HG02884 (cell line): ENCODE measurements at regions not wholly inside any gene's neighbourhood (a gene's known extent, or its start where the extent isn't known, plus 50 kb on each side); places are given as distances from the start of the nearest gene placed in this dataset.
A peak's percentile ranks its signal among the peaks of the same experiment; 100 is the strongest.
"Not testable (repeated sequence)": the region's sequence is repeated elsewhere in the genome, so short reads cannot be mapped to it uniquely, and the experiment has no call there.

Source experiments
- ATAC-seq: cut with Tn5 transposase; IDR thresholded peaks from one replicate; pipeline ENCODE4 v1.9.1; 2021; ENCODE audit warnings: mild to moderate bottlenecking, moderate library complexity; ENCODE audit not compliant: unreplicated experiment

DNA sequence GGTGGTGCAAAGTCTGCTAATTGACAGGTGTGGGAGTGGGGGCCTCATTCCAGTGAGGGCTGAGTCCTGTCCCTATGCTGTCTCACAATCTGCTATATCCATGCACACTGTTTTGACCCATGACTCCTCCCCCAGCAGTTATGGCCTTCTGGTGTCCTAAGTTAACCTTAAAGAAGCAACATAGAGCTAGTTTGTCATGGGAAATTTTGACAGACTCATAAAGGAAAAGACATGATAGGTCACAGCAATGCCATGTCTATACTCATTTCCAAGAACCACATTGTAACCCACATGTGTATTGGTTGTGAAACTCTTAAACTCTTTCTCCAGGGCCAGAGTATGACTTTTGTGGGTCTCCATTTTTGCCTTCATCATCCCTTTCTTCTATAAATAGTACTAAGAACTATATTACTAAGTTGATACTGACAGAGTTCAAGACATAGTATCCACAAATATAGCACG lies 78.2 kb upstream of the SLC1A4 start:
- ATAC-seq: peak; percentile 28

DNA sequence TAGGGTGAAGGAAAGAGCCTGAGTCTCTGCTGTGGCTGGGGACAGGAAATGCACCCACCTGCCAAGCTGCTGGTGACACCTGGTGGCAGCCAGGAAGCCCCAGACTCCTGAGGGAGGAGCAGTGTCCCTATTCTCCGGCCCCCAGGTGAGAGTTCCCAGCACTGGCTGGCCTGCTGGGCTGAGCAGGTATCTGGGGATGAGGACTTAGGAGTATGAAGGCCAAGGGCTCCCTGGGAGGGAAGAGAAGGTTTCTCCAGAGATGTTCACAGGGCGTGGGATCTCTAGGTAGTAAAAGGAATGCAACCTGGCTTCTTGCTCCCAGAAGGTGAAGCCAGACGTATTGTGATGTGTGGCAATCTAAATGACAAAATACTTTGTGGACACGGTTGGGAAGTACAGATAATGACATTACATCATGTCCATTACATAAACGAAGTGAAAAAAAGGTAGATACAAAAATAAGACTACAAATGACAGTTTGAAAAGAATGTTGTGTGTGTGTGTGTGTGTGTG lies 75.8 kb upstream of the SLC1A4 start:
- ATAC-seq: no peak

DNA sequence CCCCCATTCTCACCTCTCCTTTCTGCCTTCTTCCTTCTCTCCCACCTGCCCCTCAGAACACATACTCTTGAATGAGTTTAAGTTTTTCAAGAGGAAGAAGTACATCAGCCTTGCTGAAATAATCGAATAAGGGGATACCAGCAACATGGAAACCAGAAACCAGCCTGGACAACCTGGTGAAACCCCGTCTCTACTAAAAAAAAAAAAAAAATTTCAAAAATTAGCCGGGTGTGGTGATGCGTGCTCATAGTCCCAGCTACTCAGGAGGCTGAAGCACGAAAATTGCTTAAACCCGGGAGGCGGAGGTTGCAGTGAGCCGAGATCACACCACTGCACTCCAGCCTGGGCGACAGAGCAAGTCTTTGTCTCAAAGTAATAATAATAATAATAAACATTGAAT lies 75.0 kb upstream of the SLC1A4 start:
- no peak for ATAC-seq

DNA sequence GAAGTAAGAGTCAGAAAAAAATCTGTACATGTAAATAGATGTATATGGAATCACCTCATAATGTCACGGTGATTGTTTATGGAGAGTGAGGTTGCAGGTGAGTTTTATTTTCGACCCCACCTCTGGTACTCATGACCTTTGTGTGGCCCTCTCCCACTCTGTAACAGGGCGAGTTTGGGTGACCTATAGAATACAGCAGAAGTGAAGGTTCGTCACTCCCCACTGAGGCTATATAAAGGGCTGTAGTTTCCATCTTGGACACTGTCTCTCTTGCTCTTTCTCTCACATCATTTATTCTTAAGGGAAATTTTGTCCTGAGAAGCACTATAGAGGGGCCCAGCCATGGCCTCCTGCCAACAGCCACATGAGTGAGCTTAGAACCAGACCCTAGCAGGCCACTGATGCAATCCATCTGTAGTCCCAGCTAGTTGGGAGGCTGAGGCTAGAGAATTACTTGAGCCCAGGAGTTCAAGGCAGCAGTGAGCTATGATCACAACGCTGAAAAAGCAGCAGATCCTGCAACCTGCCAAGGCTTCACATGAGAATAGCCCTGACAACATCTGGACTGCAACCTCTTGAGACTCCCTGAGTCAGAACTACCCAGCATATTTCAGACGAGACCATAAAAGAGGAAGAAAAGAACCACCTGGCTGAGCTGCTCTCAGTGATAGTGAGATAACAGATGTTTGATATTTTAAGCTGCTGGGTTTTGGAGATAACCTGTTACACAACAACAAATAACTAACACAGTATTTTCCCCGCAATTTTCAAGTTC lies 74.3 kb upstream of the SLC1A4 start:
- ATAC-seq: peak; percentile 56

GRCh38 chr2:64915510-64915900 lies 73.7 kb upstream of the SLC1A4 start:
- no peak for ATAC-seq

DNA sequence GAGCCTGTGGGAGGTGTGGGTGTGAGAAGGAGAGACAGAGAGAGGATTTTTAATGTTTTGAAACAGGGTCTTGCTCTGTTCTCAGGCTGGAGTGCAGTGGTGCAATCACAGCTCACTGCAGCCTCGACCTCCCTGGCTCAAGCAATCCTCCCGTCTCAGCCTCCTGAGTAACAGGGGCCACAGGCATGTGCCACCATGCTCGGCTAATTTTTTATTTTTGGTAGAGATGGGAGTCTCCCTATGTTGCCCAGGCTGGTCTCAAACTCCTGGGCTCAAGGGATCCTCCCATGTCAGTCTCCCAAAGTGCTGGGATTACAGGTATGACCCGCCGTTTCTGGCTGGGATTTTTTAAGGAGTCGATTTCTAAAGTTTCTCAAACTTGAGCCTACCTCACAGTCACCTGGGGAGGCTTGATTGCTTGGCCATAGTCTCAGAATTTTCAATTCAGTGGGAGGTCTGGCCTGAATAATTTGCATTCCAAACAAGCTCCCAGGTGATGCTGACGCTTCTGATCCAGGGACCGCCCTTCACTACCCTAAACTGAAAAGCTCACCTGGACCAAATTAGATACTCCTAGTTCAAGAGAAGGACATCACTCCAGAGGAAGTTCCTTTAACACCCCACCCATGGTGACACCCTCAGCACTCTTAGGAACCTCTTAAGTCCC lies 70.8 kb upstream of the SLC1A4 start:
- ATAC-seq: no peak

- no peak for ATAC-seq
Observed at GRCh38 chr2:64919261-64919660, 69.9 kb upstream of the SLC1A4 start.

DNA sequence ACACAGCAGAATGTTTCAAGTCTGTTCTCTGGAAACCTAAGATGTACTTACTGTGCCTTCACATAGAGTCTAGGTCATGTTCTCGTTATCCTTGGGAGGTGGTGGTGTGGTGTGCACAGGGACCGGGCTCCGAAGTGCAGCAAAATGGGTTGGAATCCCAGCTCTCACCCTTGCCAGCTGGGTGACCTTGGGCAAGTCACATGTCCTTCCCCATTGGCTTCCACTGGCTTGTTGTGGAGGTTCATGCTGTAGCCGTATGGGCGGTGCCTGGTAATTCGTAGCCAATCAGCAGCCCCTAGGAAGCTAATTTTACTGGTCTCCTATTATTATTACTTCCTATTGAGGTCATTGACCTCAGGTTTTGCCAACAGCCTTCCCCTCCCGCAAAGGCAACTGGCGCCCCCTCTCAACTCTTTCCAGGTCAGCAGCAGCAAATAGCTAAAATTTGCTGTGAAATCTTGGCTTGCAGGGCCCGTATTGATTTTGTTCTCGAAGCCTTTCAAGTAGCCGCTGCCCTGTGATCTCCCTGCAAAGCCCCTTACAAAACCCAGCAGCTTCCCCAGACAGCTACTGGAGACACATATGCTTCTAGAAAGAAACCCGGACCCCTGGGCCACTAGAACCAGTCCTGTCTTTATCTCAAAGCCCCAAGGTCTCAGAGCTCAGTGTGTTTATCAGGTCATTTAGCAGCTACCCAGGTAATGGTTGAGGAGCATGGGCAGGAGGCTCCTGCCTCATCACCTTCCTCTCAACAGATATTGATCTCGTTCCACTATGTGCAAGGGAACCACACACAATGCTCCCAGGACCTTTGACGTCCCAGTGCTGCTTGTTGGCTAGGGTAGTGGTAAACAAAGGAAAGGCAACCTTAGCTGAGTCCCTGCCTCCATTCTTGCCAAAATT lies 66.5 kb upstream of the SLC1A4 start:
- ATAC-seq: no peak

DNA sequence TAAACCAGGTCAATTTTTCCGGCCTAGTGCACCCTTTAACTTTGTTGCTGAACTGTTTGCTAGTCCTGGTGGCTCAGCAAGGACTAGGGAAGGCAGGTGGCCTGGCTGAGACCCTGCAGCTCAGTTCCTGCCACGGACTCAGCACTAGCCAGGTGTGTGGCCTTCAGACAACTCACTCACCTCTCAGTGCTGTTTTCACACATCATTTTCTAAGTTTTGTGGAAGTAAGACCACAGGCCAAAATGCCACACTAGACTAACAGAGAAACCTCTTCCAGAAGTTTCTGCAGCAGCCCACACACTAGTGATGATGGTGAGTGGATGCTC lies 65.9 kb upstream of the SLC1A4 start:
- no peak for ATAC-seq

- ATAC-seq: no peak
Observed at GRCh38 chr2:64924170-64924934, 64.8 kb upstream of the SLC1A4 start.

GRCh38 chr2:64925930-64926722 lies 63.1 kb upstream of the SLC1A4 start:
- not testable (repeated sequence) for ATAC-seq

- ATAC-seq: no peak
Observed at GRCh38 chr2:64928813-64929212, 60.4 kb upstream of the SLC1A4 start.

DNA sequence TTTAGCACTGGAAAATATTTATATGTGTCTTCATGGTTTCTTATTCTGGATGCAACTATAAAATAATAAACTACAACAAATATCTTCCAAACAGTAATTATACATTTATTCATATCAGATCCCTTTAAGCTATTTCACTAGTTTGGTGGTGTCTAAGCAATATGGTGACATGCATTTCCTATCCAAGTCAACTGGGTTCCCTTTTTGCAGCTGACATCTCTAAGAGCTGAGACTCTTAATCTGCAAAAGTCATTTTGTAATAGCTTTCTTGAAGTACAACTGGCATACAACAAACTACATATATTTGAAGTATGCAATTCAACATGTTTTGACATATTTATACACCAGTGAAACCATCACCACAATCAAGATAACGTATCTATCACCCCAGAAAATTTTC lies 59.9 kb upstream of the SLC1A4 start:
- no peak for ATAC-seq

DNA sequence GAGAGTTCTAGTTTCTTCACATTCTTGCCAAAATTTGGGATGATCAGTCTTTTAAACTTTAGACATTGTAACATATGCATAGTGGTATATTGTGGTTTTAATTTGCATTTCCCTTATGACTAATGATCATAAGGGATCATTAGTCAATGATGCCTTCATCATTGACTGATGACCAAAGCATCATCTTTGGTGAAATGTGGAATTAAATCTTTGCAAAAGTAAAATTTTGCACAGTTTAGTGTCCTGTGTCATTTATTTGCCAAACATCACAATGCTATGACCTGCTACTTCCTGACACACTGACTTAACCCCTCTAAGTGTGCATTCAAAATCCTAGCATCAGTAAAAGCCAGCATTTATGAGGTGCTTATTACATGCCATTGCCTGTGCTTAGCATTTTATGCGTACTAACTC lies 58.9 kb upstream of the SLC1A4 start:
- ATAC-seq: no peak

DNA sequence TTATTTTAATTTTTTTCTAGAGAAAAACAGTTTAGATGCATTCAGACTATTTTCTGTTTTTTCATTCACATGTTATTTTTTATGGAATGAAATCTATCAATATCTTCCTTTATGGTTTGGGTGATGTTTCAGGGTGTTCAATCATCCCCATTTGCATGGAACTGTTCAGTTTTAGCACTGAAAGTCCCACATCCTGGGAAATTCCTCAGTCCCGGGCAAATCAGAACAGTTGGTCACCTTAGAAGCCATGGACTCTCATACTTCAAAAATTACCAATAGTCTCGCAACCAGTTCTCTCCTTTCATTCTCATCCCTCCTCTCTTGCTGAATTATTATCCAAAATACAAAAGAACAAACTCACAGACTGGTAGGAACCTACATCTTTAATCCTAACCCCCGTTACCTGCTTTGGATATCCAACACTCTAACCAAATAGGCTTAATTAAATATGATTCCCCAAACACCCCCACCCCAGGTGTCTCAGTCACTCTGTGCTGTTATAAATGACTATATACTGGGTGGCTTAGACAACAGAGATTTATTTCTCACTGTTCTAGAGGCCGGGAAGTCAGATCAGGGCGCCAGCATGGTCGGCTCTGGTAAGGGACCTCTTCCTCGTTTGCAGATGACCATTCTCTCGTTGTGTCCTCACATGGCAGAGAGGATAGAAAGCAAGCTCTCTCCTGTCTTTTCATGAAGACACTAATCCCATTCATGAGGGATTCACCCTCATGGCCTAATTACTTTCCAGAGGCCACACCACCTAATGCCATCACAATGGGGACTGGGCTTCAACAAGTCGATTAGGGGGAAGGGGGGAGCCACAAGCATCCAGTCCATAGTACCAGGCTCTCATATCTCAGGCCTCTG lies 57.7 kb upstream of the SLC1A4 start:
- no peak for ATAC-seq

- ATAC-seq: no peak
Observed at GRCh38 chr2:64932116-64932370, 57.2 kb upstream of the SLC1A4 start.

- peak; percentile 77 for ATAC-seq
Observed at GRCh38 chr2:64932371-64933216, 56.6 kb upstream of the SLC1A4 start.

- no peak for ATAC-seq
Observed at GRCh38 chr2:64934530-64934929, 54.7 kb upstream of the SLC1A4 start.
